ENCODE measurements at regions not wholly inside any gene's neighbourhood (a gene's known extent, or its start where the extent isn't known, plus 50 kb on each side); places are given as distances from the start of the nearest gene placed in this dataset.
A peak's percentile ranks its signal among the peaks of the same experiment; 100 is the strongest.

- TF ChIP-seq CTCF (IDR thresholded peaks at IDR 0.05) (peak; percentile 18; the same call in 1 of the 2 replicates), YY1 (IDR thresholded peaks at IDR 0.05; ENCODE audit: low read depth) (no peak), EZH2phosphoT487 (IDR thresholded peaks at IDR 0.05; ENCODE audit: borderline replicate concordance, low read depth) (no peak), TAF1 (IDR thresholded peaks at IDR 0.05; ENCODE audit: borderline replicate concordance, low read depth, low read length) (no peak), RFX5 (IDR thresholded peaks at IDR 0.05; ENCODE audit: low read length) (no peak)
Measured at GRCh38 chr4:77430847-77431246, 174.8 kb upstream of the CXCL13 start.

All from SK-N-SH (cell line).